Activated CD8-positive, alpha-beta memory T cell treated with anti-CD3 and anti-CD28 coated beads for 36 hours (primary cell): ENCODE measurements at regions not wholly inside any gene's neighbourhood (a gene's known extent, or its start where the extent isn't known, plus 50 kb on each side); places are given as distances from the start of the nearest gene placed in this dataset.
"Not testable (repeated sequence)": the region's sequence is repeated elsewhere in the genome, so short reads cannot be mapped to it uniquely, and the experiment has no call there.

Experiments
- CTCF ChIA-PET: fragments of 350-600 bp; sonication (Branson Sonifier 250); formaldehyde crosslinking; loops from one replicate; lab custom pipeline; 2021; ENCODE audit warnings: antibody characterized with exemption; lab: Charles Lee
- POLR2A ChIA-PET: fragments of 350-600 bp; sonication (Branson Sonifier 250); formaldehyde crosslinking; loops from one replicate; lab custom pipeline; 2021; ENCODE audit warnings: antibody characterized with exemption; lab: Charles Lee

GRCh38 chr10:126722726-126723125 is 52.2 kb upstream of the C10orf90 start:
- POLR2A ChIA-PET, result no interaction called here
- CTCF ChIA-PET, result no interaction called here

DNA sequence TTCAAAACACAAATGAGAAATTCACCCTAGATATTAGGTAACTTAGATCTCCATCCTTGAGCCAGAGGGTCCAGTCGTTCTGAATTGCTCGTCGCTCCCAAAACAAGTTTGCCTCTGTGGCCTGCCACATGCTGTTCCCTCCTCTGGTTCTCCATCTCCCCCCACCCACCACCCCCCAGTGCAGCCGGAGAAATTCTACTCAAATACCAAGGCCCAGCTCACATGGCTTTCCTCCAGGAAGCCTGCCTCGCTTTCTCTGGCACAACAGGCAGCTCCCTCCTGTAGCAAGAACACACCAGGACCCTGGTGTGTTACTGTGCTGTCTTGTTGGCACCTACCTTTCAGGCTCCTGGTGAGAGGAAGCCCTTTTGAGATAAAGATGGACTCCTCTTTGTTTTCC is 52.7 kb upstream of the C10orf90 start:
- ChIA-PET POLR2A (no interaction called here), CTCF (no interaction called here)

DNA sequence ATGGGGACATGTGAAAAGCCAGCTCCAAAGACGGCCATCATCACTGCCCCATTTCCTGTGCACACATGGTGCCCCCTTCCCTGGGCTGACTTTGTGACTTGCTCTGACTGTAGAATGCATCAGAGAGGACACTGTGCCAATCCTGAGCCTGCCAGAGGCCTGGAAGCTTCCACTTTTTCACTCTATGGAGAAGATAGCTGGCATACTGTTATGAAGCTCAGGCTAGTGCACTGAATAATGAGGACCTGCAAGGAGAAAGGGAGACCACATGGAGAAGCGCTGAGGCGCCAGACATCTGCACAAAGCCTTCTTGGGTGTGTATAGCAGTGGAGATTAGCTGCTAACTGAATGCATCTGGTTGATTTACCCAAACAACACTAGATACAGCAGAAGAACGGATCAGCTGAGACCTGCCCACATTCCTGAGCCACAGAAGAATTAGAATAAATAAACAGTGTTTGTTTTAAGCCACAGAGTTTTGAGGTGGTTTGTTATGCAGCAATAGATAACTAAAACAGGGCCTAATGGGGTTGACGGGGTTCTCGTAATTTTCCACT is 58.9 kb upstream of the C10orf90 start:
- POLR2A ChIA-PET, result no interaction called here
- CTCF ChIA-PET, result no interaction called here

DNA sequence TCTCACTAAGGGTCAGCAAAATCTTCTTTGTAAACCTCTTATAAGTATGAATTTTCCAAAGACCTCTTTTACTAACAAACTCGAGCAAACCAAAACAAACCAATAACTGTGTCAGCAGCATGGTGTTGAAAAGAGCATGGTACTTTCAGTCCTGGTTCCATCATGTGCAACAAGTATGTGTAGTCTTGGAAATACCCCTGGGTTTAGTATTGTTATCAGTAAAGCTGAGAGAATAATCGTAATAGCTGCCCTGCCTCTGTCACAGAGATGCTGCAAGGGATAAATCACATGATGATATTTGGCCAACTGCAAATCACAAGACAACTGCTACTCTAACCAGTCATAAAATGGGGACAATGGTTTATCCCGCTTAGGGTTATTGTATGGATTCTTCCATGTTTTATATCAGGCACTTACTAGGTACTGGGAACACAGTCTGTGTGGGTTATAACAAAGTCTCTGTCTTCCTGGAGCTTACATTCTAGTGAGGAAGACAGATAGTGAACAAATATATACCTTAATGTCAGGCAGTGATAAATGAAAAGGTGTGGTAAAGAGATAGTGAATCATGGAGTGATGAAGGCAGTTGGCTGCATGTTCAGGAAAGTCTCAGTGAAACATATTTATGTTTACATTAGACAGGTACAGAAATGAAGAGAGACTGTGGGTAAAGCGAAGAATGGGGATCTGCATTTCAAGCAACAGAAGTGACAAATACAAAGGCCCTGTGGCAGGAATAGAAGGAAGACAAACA is 60.5 kb upstream of the C10orf90 start:
- POLR2A ChIA-PET, result no interaction called here

GRCh38 chr10:126731610-126731990 is 61.1 kb upstream of the C10orf90 start:
- ChIA-PET CTCF (no interaction called here), POLR2A (no interaction called here)

More for the DNA sequence above, 60.5 kb upstream of the C10orf90 start:
- CTCF ChIA-PET, result no interaction called here

- ChIA-PET CTCF (no interaction called here), POLR2A (no interaction called here)
Measured at GRCh38 chr10:126732308-126732707, 61.8 kb upstream of the C10orf90 start.

- POLR2A ChIA-PET, result no interaction called here
- CTCF ChIA-PET, result no interaction called here
Measured at GRCh38 chr10:126732868-126733267, 62.4 kb upstream of the C10orf90 start.

DNA sequence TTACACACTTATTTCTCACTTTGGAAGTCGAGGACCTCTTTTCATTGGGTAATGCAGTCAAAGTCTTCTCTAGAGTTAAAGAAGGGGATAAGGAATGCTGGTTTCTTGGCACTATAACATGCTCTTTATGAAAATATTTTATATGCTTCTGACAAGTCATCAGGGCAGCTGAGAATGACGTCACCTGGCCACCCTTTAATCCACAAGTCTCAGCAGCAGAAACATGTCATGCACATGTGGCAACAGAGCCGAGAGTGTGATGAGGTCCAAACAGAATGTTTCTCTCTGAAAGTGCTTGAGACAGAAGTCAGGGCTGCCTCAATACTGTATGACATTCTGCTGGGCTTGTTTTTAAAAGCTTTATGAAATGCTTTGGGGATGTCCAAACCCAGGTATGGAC is 63.5 kb upstream of the C10orf90 start:
- CTCF ChIA-PET, result no interaction called here
- POLR2A ChIA-PET, result no interaction called here

- ChIA-PET POLR2A (no interaction called here), CTCF (interaction anchor here (0.7 kb wide), 1 partner anchor 14 kb away, joined by 3 read pairs; no protein-coding TSS in a partner anchor)
Measured at GRCh38 chr10:126734967-126735366, 64.5 kb upstream of the C10orf90 start.

GRCh38 chr10:126736142-126736541 is 65.6 kb upstream of the C10orf90 start:
- ChIA-PET CTCF (no interaction called here), POLR2A (no interaction called here)

- ChIA-PET CTCF (no interaction called here), POLR2A (no interaction called here)
Measured at GRCh38 chr10:126736727-126737126, 66.2 kb upstream of the C10orf90 start.

GRCh38 chr10:126738001-126738400 is 67.5 kb upstream of the C10orf90 start:
- POLR2A ChIA-PET, result no interaction called here
- CTCF ChIA-PET, result no interaction called here

DNA sequence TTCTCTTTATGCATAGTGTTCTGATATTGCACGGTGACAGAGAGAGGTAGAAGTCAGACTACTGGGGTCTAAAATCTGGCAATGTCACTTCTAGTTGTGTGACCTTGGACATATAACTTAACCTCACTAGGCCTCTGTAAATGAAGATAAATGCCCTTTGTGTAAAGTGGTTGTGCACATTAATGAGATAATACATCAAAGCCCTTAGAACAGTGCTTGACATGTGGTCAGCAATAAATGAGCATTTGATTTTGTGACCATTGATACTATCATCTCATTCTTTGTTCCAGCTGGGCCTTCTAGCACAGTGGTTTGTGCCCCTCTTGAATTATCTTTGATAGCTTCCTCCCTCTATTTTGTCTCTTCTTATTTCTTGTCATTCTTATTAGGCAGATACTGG is 74.1 kb upstream of the C10orf90 start:
- POLR2A ChIA-PET, result no interaction called here
- CTCF ChIA-PET, result no interaction called here

GRCh38 chr10:126749015-126749655 is 78.6 kb upstream of the C10orf90 start:
- ChIA-PET POLR2A (no interaction called here), CTCF (interaction anchor here (1.2 kb wide), 1 partner anchor 14 kb away, joined by 3 read pairs; no protein-coding TSS in a partner anchor)

GRCh38 chr10:126754966-126755365 is 84.5 kb upstream of the C10orf90 start:
- POLR2A ChIA-PET, result no interaction called here
- CTCF ChIA-PET, result interaction anchor here (0.6 to 1.1 kb wide), 2 partner anchors 42 to 368 kb away, joined by 3 to 4 read pairs; no protein-coding TSS in a partner anchor

GRCh38 chr10:126758867-126759266 is 88.4 kb upstream of the C10orf90 start:
- ChIA-PET CTCF (no interaction called here), POLR2A (no interaction called here)

- ChIA-PET CTCF (no interaction called here), POLR2A (no interaction called here)
Measured at GRCh38 chr10:126759531-126759930, 89.0 kb upstream of the C10orf90 start.

DNA sequence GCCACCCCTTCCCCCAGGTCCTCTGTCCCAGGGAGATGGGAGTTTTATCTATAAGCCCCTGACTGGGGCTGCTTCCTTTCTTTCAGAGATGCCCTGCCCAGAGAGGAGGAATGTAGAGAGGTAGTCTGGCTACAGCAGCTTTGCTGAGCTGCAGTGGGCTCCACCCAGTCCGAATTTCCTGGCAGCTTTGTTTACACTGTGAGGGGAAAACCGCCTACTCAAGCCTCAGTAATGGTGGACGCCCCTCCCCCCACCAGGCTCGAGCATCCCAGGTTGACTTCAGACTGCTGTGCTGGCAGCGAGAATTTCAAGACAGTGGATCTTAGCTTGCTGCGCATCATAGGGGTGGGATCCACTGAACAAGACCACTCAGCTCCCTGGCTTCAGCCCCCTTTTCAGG is 96.2 kb upstream of the C10orf90 start:
- POLR2A ChIA-PET, CTCF ChIA-PET: not testable (repeated sequence)

GRCh38 chr10:126770809-126771208 is 100.3 kb upstream of the C10orf90 start:
- CTCF ChIA-PET, result no interaction called here
- POLR2A ChIA-PET, result no interaction called here

GRCh38 chr10:126776168-126776567 is 105.7 kb upstream of the C10orf90 start:
- ChIA-PET CTCF (no interaction called here), POLR2A (no interaction called here)

- ChIA-PET CTCF (no interaction called here), POLR2A (no interaction called here)
Measured at GRCh38 chr10:126777714-126778113, 107.2 kb upstream of the C10orf90 start.
